ENCODE measurements at regions not wholly inside any gene's neighbourhood (a gene's known extent, or its start where the extent isn't known, plus 50 kb on each side); places are given as distances from the start of the nearest gene placed in this dataset.

GRCh38 chr5:89353837-89354551 is 471.0 kb upstream of the MEF2C start:
- Mint-ChIP-seq H3K36me3 (ENCODE audit: low read depth) (no peaks in the 10 kb centered on the region), H3K4me1 (ENCODE audit: low read depth) (peaks cover 4% of the 10 kb centered on the region), H3K27me3 (no peaks in the 10 kb centered on the region), H3K4me3 (no peak overlapping the region), H3K9me3 (no peaks in the 10 kb centered on the region), H3K27ac (no peak overlapping the region)
- intact Hi-C loops (cut with micrococcal nuclease), result no loop called here

GRCh38 chr5:89351975-89352374 is 469.0 kb upstream of the MEF2C start:
- Mint-ChIP-seq H3K27me3 (no peaks in the 10 kb centered on the region), H3K36me3 (ENCODE audit: low read depth) (no peaks in the 10 kb centered on the region), H3K27ac (no peak overlapping the region), H3K4me3 (no peak overlapping the region), H3K9me3 (no peaks in the 10 kb centered on the region), H3K4me1 (ENCODE audit: low read depth) (peaks cover 4% of the 10 kb centered on the region)
- intact Hi-C loops (cut with micrococcal nuclease), result no loop called here

- Mint-ChIP-seq H3K36me3 (ENCODE audit: low read depth) (no peaks in the 10 kb centered on the region), H3K27ac (no peak overlapping the region), H3K27me3 (no peaks in the 10 kb centered on the region), H3K9me3 (no peaks in the 10 kb centered on the region), H3K4me3 (no peak overlapping the region), H3K4me1 (ENCODE audit: low read depth) (peaks cover 10% of the 10 kb centered on the region)
- intact Hi-C loops (cut with micrococcal nuclease), result no loop called here
Measured at GRCh38 chr5:89351222-89351621, 468.2 kb upstream of the MEF2C start.

- Mint-ChIP-seq H3K27ac (no peak overlapping the region), H3K27me3 (no peaks in the 10 kb centered on the region), H3K9me3 (no peaks in the 10 kb centered on the region), H3K4me3 (no peak overlapping the region), H3K36me3 (ENCODE audit: low read depth) (no peaks in the 10 kb centered on the region), H3K4me1 (ENCODE audit: low read depth) (peaks cover 13% of the 10 kb centered on the region)
- intact Hi-C loops (cut with micrococcal nuclease), result no loop called here
Measured at GRCh38 chr5:89350684-89351083, 467.7 kb upstream of the MEF2C start.

GRCh38 chr5:89349246-89349980 is 466.4 kb upstream of the MEF2C start:
- Mint-ChIP-seq H3K4me1 (ENCODE audit: low read depth) (peaks cover 13% of the 10 kb centered on the region), H3K27me3 (no peaks in the 10 kb centered on the region), H3K4me3 (no peak overlapping the region), H3K36me3 (ENCODE audit: low read depth) (no peaks in the 10 kb centered on the region), H3K9me3 (no peaks in the 10 kb centered on the region), H3K27ac (no peak overlapping the region)
- intact Hi-C loops (cut with micrococcal nuclease), result no loop called here

GRCh38 chr5:89346573-89346972 is 463.6 kb upstream of the MEF2C start:
- no peaks in the 10 kb centered on the region for H3K9me3 Mint-ChIP-seq
- intact Hi-C loops (cut with micrococcal nuclease), result no loop called here
- H3K27ac Mint-ChIP-seq, result no peak overlapping the region

GRCh38 chr5:89343666-89344065 is 460.7 kb upstream of the MEF2C start:
- intact Hi-C loops (cut with micrococcal nuclease), result no loop called here
- Mint-ChIP-seq H3K9me3 (no peaks in the 10 kb centered on the region), H3K4me3 (no peak overlapping the region), H3K4me1 (ENCODE audit: low read depth) (peaks cover 29% of the 10 kb centered on the region), H3K27ac (no peak overlapping the region), H3K27me3 (no peaks in the 10 kb centered on the region), H3K36me3 (ENCODE audit: low read depth) (no peaks in the 10 kb centered on the region)

More at GRCh38 chr5:89346573-89346972, 463.6 kb upstream of the MEF2C start:
- Mint-ChIP-seq H3K4me1 (ENCODE audit: low read depth) (peaks cover 29% of the 10 kb centered on the region), H3K4me3 (no peak overlapping the region), H3K36me3 (ENCODE audit: low read depth) (no peaks in the 10 kb centered on the region), H3K27me3 (no peaks in the 10 kb centered on the region)

GRCh38 chr5:89342106-89342876 is 459.3 kb upstream of the MEF2C start:
- Mint-ChIP-seq H3K9me3 (no peaks in the 10 kb centered on the region), H3K27ac (no peak overlapping the region), H3K36me3 (ENCODE audit: low read depth) (no peaks in the 10 kb centered on the region), H3K27me3 (no peaks in the 10 kb centered on the region), H3K4me3 (no peak overlapping the region), H3K4me1 (ENCODE audit: low read depth) (peaks cover 29% of the 10 kb centered on the region)
- intact Hi-C loops (cut with micrococcal nuclease), result no loop called here

GRCh38 chr5:89338935-89339334 is 456.0 kb upstream of the MEF2C start:
- no peaks in the 10 kb centered on the region for H3K36me3 Mint-ChIP-seq (ENCODE audit: low read depth)
- H3K4me1 Mint-ChIP-seq (ENCODE audit: low read depth), result peaks cover 20% of the 10 kb centered on the region
- H3K27me3 Mint-ChIP-seq, result no peaks in the 10 kb centered on the region
- intact Hi-C loops (cut with micrococcal nuclease), result no loop called here
- no peak overlapping the region for H3K4me3 Mint-ChIP-seq
- H3K9me3 Mint-ChIP-seq, result no peaks in the 10 kb centered on the region
- no peak overlapping the region for H3K27ac Mint-ChIP-seq

- no peaks in the 10 kb centered on the region for H3K9me3 Mint-ChIP-seq
- H3K4me1 Mint-ChIP-seq (ENCODE audit: low read depth), result peaks cover 6% of the 10 kb centered on the region
- intact Hi-C loops (cut with micrococcal nuclease), result no loop called here
- no peak overlapping the region for H3K27ac Mint-ChIP-seq
- no peak overlapping the region for H3K4me3 Mint-ChIP-seq
- no peaks in the 10 kb centered on the region for H3K27me3 Mint-ChIP-seq
- no peaks in the 10 kb centered on the region for H3K36me3 Mint-ChIP-seq (ENCODE audit: low read depth)
Measured at GRCh38 chr5:89336111-89336510, 453.1 kb upstream of the MEF2C start.

GRCh38 chr5:89330140-89330539 is 447.2 kb upstream of the MEF2C start:
- Mint-ChIP-seq H3K27me3 (no peaks in the 10 kb centered on the region), H3K4me3 (no peak overlapping the region), H3K4me1 (ENCODE audit: low read depth) (peaks cover 13% of the 10 kb centered on the region), H3K27ac (no peak overlapping the region), H3K9me3 (peaks cover 9% of the 10 kb centered on the region), H3K36me3 (ENCODE audit: low read depth) (peaks cover 6% of the 10 kb centered on the region)
- intact Hi-C loops (cut with micrococcal nuclease), result no loop called here

- H3K4me1 Mint-ChIP-seq (ENCODE audit: low read depth), result peaks cover 22% of the 10 kb centered on the region
- intact Hi-C loops (cut with micrococcal nuclease), result no loop called here
- H3K4me3 Mint-ChIP-seq, result no peak overlapping the region
- no peak overlapping the region for H3K27ac Mint-ChIP-seq
- peaks cover 6% of the 10 kb centered on the region for H3K36me3 Mint-ChIP-seq (ENCODE audit: low read depth)
- H3K9me3 Mint-ChIP-seq, result peaks cover 9% of the 10 kb centered on the region
- no peaks in the 10 kb centered on the region for H3K27me3 Mint-ChIP-seq
Measured at GRCh38 chr5:89327608-89328007, 444.6 kb upstream of the MEF2C start.

- peaks cover 9% of the 10 kb centered on the region for H3K9me3 Mint-ChIP-seq
- H3K27me3 Mint-ChIP-seq, result no peaks in the 10 kb centered on the region
- H3K36me3 Mint-ChIP-seq (ENCODE audit: low read depth), result peaks cover 6% of the 10 kb centered on the region
Measured at GRCh38 chr5:89324990-89325389, 442.0 kb upstream of the MEF2C start.

More at GRCh38 chr5:89324990-89325389, 442.0 kb upstream of the MEF2C start:
- Mint-ChIP-seq H3K27ac (no peak overlapping the region), H3K4me1 (ENCODE audit: low read depth) (peaks cover 16% of the 10 kb centered on the region), H3K4me3 (no peak overlapping the region)
- intact Hi-C loops (cut with micrococcal nuclease), result no loop called here
